HG02938 (cell line): ENCODE measurements at regions not wholly inside any gene's neighbourhood (a gene's known extent, or its start where the extent isn't known, plus 50 kb on each side); places are given as distances from the start of the nearest gene placed in this dataset.
"Not testable (repeated sequence)": the region's sequence is repeated elsewhere in the genome, so short reads cannot be mapped to it uniquely, and the experiment has no call there.

ENCODE experiments used
- ATAC-seq: cut with Tn5 transposase; IDR thresholded peaks from one replicate; pipeline ENCODE4 v1.9.1; 2021; ENCODE audit warnings: mild to moderate bottlenecking, moderate library complexity; ENCODE audit not compliant: unreplicated experiment

DNA sequence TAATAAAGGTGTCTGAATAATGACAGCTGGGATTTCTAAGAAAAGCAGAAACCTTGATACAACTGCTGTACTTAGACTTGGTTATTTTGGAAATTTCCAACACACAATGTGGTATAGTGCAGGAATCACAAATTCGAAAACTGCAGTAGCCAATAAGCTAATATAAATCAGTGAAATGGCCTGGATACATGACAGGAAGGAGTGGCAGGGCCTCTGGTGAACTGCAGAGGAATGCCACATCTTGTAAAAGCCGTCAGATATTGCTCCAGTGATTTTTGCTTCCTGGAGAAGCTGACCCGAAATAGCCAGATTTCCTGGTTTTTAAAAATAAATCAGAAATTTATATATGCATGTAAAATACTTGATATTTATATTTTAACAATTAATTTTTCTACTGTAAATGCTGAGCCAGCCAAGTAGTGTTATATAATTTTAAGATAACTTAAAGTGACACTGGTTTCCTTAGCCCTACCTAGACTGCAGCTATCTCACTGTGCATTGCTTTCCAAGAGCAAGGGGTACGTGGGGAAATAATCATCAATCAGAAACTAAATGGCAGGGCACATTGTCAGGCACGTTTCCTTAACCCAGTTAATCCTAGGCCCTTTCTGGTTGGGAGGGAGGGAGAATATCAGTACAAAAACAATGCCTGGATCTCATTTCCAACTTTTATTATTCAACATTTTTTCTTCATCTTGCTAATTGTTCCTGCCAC is 182.4 kb downstream of the RASEF start:
- no peak for ATAC-seq

DNA sequence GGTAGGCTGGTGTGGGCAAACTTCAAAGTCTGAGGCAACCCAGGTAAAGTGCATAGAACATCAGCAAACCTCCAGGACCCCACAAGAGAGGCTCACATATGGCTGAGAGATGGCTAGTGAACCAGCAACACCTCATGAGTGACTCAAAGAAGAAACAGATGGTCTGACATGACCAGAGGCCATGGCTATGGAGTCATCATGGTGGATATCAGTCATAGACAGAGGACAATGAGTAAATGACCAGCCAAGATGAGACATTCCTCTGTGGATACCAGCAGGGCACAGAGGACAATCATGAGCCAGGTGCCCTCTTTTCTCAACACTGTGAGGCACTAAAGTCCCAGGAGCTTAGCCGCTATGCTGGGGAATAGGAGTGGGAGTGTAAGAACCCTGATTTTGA is 180.8 kb downstream of the RASEF start:
- ATAC-seq = no peak

DNA sequence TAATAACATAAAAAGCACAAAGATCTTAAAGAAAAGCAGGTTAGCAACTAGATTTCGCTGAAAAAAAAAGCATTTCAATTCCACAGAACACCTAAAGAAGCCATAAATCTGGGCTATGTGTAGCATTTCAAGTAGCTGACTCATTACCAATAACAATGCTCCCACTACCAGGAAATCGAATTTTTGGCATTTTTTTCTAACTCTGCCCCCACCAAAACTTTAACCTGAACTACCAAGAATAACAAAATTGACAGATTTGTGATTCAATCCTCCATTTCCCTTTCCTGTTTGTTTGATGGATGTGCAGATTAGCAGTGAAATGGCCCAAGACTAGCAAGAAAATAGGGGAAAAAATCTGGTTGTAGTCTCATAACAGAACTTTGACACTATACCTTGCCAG is 180.2 kb downstream of the RASEF start:
- no peak for ATAC-seq

DNA sequence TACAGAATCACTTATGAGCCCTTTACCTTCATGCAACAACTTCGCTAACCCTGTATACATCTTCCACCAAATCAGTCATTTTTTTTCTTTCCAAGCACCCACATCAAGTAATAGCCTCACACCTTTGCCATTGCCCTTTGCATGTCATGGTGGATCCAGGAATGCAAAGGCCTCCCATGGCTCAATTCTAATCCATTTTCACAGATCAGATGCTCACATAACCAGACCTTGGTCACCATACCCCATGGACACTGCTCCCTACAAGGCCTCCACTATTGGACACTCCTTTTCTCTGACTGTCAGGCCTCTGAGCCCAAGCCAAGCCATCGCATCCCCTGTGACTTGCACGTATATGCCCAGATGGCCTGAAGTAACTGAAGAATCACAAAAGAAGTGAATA is 179.5 kb downstream of the RASEF start:
- ATAC-seq = no peak

DNA sequence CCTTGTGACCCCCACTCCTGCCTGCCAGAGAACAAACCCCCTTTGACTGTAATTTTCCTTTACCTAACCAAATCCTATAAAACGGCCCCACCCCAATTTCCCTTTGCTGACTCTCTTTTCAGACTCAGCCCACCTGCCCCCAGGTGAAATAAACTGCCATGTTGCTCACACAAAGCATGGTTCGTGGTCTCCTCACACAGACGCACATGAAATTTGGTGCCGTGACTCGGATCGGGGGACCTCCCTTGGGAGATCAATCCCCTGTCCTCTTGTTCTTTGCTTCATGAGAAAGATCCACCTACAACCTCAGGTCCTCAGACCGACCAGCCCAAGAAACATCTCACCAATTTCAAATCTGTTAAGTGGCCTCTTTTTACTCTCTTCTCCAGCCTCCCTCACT is 179.0 kb downstream of the RASEF start:
- not testable (repeated sequence) for ATAC-seq

DNA sequence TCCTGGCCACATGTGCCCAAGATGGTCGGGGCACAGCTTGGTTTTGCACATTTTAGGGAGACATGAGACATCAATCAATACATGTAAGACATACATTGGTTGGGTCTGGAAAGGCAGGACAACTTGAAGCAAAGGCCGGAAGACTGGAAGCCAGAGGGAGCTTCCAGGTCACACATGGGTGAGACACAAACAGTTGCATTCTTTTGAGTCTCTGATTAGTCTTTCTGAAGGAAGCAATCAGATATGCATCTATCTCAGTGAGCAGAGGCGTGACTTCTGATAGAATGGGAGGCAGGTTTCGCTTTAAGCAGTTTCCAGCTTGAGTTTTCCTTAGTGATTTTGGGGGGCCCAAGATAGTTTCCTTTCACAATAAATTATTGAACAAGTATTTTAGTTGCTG is 172.5 kb downstream of the RASEF start:
- no peak for ATAC-seq

DNA sequence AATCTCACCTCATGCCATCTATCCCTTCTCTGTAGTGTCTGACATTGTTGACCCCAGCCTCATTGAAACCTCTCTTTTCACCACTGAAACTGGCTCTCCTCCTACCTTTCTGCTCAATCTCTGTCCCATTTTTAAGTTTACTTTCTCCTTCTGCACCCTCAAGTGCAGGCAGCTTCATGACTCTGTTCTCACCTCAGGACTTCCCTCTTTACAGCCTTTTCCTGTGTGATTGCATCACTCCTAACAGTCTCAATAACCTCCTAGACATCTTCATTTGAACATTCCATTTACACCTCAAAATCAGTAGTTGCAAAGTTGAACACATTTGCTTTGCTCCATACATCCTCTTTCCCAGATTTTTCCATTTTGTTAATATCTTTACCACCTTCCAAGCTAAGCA is 172.1 kb downstream of the RASEF start:
- no peak for ATAC-seq

DNA sequence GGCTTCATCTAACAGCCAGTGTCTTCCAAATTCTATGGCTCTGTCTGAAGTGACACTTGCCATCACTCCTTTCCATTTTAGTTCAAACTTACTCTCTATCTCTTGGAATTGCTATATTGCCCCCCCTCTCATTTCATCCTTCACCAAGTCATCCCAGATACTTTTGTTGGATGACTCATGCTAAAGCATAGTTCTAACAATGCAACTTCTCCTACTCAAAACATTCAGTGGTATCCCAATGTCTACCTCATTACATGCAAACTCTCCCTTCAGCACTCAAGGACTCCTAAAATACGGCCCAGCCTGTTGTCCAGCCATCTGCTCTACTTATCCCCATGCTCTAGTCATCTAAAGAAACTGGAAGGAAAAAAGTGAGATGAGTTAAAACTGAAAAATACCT is 171.6 kb downstream of the RASEF start:
- no peak for ATAC-seq

DNA sequence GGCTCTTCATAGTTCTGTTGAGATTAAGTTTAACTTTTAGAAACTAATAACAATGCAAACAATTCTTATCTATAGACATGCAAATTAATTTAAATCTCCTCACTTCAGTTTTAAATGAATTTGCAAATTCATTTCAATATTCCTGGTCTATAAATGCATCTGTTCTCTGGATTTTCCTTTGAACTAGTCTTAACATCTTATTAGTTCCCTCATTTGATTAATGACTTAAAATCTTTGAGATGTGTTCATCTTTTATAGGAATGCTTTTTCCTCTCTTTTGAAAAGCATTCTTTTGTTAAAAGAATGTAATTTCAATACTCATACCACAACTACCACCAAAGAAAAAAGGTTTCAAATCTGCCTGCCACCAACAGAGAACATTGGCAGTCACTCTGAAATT is 169.4 kb downstream of the RASEF start:
- ATAC-seq = no peak

DNA sequence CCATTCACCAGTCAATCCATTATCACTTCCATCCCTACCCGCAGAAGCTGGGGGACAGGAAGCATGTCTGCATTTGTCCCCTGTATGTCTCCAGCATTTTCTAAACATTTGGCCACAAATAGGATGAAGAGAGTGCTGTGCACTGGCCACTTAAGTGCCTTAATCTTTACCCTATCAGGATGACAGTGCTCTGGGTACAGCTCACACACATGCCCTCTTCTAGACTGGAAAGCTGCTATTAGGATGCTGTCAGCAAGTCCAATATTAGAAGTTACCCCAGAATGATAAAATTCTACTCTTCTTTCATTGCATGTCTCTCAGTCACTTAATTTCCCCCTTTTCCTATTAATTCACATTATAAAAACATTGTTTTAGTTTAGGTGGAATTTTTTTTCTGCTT is 168.4 kb downstream of the RASEF start:
- no peak for ATAC-seq

DNA sequence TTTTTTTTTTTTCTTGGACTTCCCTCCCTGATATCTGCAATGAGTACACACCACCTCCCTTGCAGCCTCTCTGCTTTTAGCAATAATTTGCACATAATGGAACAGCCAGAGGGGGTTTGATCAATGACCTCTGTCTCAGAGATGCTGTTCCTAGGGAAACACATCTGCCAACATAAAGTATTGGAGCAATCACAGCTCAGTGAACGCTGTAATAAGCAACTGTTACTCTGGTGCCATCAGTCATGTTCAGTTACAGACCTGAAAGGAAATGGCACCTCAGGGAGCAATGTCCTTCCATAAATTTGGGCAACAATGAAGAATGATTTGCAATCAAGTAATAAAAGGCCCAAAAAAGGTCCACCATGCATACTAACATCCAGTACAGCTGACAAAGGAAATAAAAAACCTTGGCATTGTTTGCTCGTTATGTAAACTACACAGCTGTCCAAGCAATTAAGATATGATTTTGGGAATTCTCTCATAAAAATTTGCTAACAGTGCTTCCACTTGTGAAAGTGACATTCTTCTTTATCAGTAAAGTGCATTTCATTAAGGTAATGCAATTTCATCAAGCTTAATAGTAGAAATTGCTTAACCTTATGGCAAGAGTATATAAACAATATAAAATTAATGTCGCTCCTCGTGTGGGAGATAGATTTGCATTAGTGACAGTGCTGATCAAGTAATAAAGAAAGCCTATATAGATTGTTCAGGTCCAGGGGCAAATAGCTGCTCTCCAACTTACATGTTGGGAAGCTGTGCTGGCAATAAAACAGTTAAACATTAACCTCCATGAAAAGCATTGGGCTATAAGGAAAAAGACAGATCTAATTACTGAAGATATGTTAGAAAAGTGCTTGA is 167.8 kb downstream of the RASEF start:
- ATAC-seq = no peak

DNA sequence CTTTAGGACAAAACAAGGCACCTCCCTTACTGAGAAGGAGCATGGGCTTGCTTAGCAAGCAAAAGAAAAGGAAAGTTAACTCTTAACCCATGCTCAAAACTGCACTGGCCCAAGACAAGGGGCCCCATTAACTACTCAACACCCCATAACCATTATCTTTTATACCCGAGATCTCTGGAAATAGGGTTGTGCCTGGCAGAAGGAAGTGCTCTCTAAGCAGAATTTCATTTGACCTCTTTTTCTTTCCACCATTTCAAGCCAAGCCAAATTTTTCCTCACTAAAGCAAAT is 167.2 kb downstream of the RASEF start:
- ATAC-seq = no peak

DNA sequence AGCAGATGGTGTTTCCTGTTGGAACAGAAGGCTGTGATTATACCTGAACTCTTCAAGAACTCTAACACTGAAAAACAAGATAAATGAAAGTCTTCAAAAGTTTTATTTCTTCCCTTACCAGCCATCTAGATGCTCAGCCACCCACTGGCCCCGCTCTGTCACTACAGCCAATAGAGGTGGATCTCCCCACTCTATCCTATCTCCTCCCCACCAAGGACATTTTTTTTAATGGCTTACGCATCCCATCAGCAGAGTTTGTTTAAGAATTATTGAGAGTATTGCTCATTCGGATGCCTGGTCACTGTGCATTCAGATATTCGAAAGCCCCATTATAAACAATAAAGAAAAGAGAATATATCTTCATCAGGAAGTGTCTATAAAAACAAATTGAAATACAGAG is 159.4 kb downstream of the RASEF start:
- ATAC-seq = no peak

DNA sequence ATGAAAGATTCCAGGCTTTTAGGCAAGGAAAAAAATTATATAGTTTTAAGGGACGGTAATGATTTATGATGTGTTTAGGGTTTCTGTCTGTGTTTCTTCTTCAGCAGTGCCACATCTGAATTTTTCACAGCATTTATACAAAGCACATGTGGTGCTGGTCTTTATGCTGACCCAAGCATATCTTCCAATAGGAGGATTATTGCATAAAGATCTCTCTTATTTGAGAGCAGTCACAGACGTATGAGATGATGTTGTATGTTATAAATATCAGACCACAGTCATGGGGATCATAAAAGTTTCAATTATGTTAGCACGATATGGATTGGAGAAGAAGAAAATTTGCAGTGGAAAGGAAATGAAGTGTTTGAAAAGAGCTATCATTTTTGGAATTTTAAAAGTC is 150.9 kb downstream of the RASEF start:
- no peak for ATAC-seq

DNA sequence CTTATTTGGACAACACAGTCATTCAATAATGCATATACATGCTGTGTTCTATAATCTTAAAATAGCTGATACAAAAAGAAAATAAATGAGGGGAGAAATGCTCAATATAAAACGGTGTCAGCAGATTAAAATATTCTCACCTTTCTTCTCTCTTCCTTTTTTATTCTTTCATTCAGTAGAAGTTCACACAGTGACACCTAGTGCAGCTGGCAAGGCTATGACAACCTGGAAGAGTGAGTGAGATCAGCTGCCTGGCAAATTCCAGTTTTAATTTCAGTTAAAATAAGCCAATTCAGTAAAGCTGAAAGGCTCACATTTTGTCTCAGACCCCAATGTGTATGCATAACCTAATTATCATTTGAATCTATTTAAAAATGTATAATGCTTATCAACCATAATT is 150.3 kb downstream of the RASEF start:
- ATAC-seq = no peak

DNA sequence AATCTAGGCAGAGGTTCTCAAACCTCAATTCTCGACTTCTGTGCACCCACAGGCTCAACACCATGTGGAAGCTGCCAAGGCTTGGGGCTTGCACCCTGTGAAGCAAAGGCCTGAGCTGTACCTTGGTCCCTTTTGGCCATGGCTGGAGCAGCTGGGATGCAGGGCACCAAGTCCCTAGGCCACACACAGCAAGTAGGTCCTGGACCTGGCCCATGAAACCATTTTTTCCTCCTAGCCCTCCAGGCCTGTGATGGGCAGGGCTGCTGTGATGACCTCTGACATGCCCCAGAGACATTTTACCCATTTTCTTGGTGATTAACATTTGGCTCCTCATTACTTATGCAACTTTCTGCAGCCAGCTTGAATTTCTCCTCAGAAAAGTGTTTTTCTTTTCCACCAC is 146.7 kb downstream of the RASEF start:
- not testable (repeated sequence) for ATAC-seq

DNA sequence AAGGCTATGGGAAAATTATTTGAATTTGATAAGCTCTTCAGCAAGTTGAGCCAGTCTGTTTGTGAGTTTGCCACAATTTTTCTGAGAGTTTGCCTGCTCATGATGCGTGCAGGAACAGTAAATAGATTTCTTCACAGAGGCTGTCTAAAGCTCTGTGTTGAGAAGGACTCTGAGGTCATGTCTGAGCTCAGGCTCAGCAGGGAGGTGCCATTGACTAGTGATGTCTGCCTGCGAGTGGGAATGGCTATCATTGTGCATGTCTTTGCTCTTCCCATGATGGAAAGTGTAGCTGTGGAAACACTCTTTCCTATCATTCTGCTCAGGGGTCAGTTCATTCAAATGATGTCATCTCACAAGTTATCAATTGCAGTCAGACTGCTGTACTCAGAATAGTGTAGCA is 142.8 kb downstream of the RASEF start:
- no peak for ATAC-seq

DNA sequence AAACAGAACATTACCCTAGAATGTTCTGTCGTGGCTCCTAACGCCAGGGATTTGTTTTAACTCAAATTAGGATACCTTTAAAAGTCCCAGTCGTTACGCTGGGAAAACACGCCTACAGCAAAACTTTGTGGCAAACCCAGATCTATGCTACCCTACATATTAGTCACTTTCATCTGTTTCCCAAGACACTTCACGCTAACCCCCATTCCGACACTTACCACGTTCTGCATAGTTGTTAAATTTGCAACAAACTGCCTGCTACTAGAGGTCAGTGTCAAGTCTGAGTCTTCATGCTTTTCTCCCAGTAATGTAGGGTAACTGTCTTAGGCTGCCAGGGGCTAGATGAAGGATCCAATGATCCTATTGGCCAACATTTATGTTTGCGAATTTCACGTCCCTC is 140.3 kb downstream of the RASEF start:
- no peak for ATAC-seq

DNA sequence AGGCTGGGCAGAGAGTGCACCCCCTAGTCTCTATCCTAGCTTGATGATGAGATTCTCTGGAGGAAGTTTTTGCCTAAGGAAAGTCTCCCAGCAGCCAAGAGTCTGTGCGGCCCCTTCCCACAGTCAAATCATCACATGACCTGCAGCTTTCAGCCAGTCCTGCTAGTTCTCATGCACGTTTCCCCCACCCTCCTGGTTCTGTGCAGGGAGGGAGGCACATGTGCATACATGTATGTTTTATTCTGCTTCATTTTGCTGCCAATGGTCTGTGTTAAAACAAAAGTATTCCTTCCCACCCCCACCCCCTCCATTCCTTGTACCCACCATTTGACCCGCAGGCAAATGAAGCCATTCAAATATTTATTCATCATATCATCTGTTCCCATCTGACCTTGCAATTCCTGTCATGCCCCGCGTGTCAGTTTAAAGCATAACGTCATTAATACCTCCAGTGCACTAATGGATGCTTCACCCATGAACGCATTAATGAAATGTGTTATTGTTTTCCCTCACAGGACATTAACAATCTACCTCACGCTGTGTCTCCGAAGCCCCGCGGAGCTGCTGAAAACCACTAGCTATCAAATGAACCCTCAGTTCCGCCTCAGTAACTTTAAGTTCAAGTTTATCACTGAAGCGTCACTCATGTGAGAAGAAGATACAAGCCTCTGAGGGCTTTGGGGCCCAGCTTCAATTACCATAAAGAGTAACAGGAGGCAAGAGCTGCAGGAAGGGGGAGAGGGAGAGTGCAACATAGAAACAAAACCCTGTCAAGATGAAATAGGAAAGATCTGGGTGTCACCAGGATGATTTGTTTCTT is 139.6 kb downstream of the RASEF start:
- ATAC-seq = no peak

DNA sequence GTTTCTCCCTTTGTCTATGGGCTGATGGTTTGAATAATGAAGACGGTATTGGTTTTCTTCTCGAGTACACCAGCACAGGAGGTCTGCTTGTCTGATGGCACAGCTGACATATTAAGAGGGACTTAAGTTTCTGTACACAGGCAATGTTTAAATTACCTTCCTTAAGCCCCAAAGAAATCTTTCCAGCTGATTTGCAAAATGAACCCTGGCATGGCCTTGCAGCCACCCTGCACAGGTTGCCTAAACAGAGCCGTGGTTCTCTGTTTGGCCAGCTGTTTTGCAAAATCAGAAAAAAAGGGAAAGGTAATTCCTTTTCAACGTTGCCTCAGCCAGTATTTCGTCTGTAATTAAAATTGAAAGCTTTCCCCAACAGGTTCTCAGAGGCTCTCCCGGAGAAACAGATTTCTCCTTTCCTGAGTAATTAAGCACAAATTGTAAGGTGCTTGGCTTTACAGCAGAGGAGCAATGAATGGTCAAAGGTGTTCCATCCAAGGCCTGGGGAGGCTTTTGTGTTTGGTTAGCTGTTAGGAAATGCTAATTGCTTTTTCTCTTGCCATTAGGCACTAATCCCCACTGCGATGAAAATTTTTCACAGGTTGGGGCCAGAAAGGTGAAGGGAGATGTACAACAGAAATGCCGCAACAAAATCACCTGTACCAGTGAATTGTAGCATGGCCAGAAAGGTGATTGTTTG is 138.9 kb downstream of the RASEF start:
- ATAC-seq = no peak
